OCI-LY1 (cell line): ENCODE measurements at regions not wholly inside any gene's neighbourhood (a gene's known extent, or its start where the extent isn't known, plus 50 kb on each side); places are given as distances from the start of the nearest gene placed in this dataset.

Experiments
- H2AFZ ChIP-seq: fragments of 200-600 bp; sonication (generic), shearing (Covaris generic); 2 replicates; pipeline ENCODE4 v1.6.0; 2014; ENCODE audit warnings: antibody characterized with exemption, mild to moderate bottlenecking, low read length
- H3F3A ChIP-seq: fragments of 200-600 bp; sonication (generic), shearing (Covaris generic); 2 replicates; pipeline ENCODE4 v1.6.0; 2014; ENCODE audit warnings: mild to moderate bottlenecking, antibody characterized with exemption, low read length, moderate library complexity; ENCODE audit not compliant: insufficient read depth
- H3K27ac ChIP-seq: fragments of 200-600 bp; sonication (generic); 2 replicates; pipeline ENCODE4 v1.5.1; 2014; ENCODE audit warnings: low read length, mixed run types, mild to moderate bottlenecking, low read depth; ENCODE audit not compliant: poor library complexity, severe bottlenecking
- H3K27me3 ChIP-seq: fragments of 200-600 bp; sonication (generic); 2 replicates; pipeline ENCODE4 v1.6.0; 2014; ENCODE audit warnings: antibody characterized with exemption, mild to moderate bottlenecking, low read length, moderate library complexity; ENCODE audit not compliant: insufficient read depth
- H3K36me3 ChIP-seq: fragments of 200-600 bp; sonication (generic); 2 replicates; pipeline ENCODE4 v1.6.1; 2014; ENCODE audit warnings: mild to moderate bottlenecking, antibody characterized with exemption, low read length, moderate library complexity, mixed read lengths; ENCODE audit not compliant: insufficient read depth
- H3K4me1 ChIP-seq: fragments of 200-600 bp; sonication (generic); 2 replicates; pipeline ENCODE4 v1.5.1; 2014; ENCODE audit warnings: mild to moderate bottlenecking, low read length, moderate library complexity; ENCODE audit not compliant: insufficient read depth, severe bottlenecking
- H3K4me2 ChIP-seq: fragments of 200-600 bp; sonication (generic), shearing (Covaris generic); 2 replicates; pipeline ENCODE4 v1.6.1; 2014; ENCODE audit warnings: low read length
- H3K4me3 ChIP-seq: fragments of 200-600 bp; sonication (generic); 2 replicates; pipeline ENCODE4 v1.5.1; 2014; ENCODE audit warnings: low read length, low read depth, mild to moderate bottlenecking, mixed read lengths; ENCODE audit not compliant: poor library complexity, severe bottlenecking
- H3K79me2 ChIP-seq: fragments of 200-600 bp; shearing (Covaris generic); 2 replicates; pipeline ENCODE4 v1.6.1; 2016; ENCODE audit warnings: mixed run types, low read length, mixed read lengths; ENCODE audit not compliant: insufficient read depth
- H3K9ac ChIP-seq: fragments of 200-600 bp; sonication (generic), shearing (Covaris generic); 2 replicates; pipeline ENCODE4 v1.6.1; 2014; ENCODE audit warnings: mild to moderate bottlenecking, low read length, mixed read lengths
- H3K9me2 ChIP-seq: fragments of 200-600 bp; sonication (generic), shearing (Covaris generic); 2 replicates; pipeline ENCODE4 v1.6.1; 2014; ENCODE audit warnings: low read depth, mild to moderate bottlenecking, low read length, mixed read lengths
- H3K9me3 ChIP-seq: fragments of 200-600 bp; shearing (Covaris generic); 2 replicates; pipeline ENCODE4 v1.6.1; 2014; ENCODE audit warnings: low read length, mixed read lengths
- H4K20me1 ChIP-seq: fragments of 200-600 bp; sonication (generic), shearing (Covaris generic); 2 replicates; pipeline ENCODE4 v1.6.0; 2016; ENCODE audit warnings: mild to moderate bottlenecking, low read length; ENCODE audit not compliant: insufficient read depth
- EZH2 ChIP-seq: fragments of 200-600 bp; sonication (generic), shearing (Covaris generic); IDR thresholded peaks from 2 replicates; pipeline ENCODE4 v1.8.0; 2017; ENCODE audit warnings: borderline replicate concordance, mixed run types, mild to moderate bottlenecking, antibody characterized with exemption, low read length, moderate library complexity, mixed read lengths
- TF ChIP-seq, protein P1 (sequence below): fragments of 200-600 bp; sonication (generic), shearing (Covaris generic); IDR thresholded peaks from 2 replicates; pipeline ENCODE4 v1.5.1; 2017; ENCODE audit warnings: mild to moderate bottlenecking, antibody characterized with exemption, low read length, moderate library complexity, mixed read lengths

GRCh38 chr2:53476834-53477233, 290.8 kb upstream of the CHAC2 start:
- H3K4me1 ChIP-seq = no peaks in the 10 kb centered on the region
- no peak overlapping the region for H3K27ac ChIP-seq

GRCh38 chr2:53475766-53476165, 291.8 kb upstream of the CHAC2 start:
- H3K4me2 ChIP-seq = no peak overlapping the region
- H3F3A ChIP-seq = no peaks in the 10 kb centered on the region
- no peaks in the 10 kb centered on the region for H3K9me2 ChIP-seq
- H4K20me1 ChIP-seq = no peaks in the 10 kb centered on the region
- H3K4me3 ChIP-seq = no peak overlapping the region
- no peaks in the 10 kb centered on the region for H3K9me3 ChIP-seq
- no peaks in the 10 kb centered on the region for H3K36me3 ChIP-seq
- no peak overlapping the region for H3K9ac ChIP-seq
- H3K79me2 ChIP-seq = no peaks in the 10 kb centered on the region
- H2AFZ ChIP-seq = no peak overlapping the region
- H3K27me3 ChIP-seq = no peaks in the 10 kb centered on the region
- no peaks in the 10 kb centered on the region for H3K4me1 ChIP-seq
- H3K27ac ChIP-seq = no peak overlapping the region
- TF ChIP-seq EZH2 = no peak
- TF ChIP-seq, protein P1, sequence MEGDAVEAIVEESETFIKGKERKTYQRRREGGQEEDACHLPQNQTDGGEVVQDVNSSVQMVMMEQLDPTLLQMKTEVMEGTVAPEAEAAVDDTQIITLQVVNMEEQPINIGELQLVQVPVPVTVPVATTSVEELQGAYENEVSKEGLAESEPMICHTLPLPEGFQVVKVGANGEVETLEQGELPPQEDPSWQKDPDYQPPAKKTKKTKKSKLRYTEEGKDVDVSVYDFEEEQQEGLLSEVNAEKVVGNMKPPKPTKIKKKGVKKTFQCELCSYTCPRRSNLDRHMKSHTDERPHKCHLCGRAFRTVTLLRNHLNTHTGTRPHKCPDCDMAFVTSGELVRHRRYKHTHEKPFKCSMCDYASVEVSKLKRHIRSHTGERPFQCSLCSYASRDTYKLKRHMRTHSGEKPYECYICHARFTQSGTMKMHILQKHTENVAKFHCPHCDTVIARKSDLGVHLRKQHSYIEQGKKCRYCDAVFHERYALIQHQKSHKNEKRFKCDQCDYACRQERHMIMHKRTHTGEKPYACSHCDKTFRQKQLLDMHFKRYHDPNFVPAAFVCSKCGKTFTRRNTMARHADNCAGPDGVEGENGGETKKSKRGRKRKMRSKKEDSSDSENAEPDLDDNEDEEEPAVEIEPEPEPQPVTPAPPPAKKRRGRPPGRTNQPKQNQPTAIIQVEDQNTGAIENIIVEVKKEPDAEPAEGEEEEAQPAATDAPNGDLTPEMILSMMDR = no peak

More at GRCh38 chr2:53476834-53477233, 290.8 kb upstream of the CHAC2 start:
- H3K36me3 ChIP-seq = no peaks in the 10 kb centered on the region
- H2AFZ ChIP-seq = no peak overlapping the region
- H4K20me1 ChIP-seq = no peaks in the 10 kb centered on the region
- TF ChIP-seq, protein P1 = no peak
- no peak for TF ChIP-seq EZH2
- no peaks in the 10 kb centered on the region for H3K9me2 ChIP-seq
- H3K9me3 ChIP-seq = no peaks in the 10 kb centered on the region
- H3F3A ChIP-seq = no peaks in the 10 kb centered on the region
- no peaks in the 10 kb centered on the region for H3K79me2 ChIP-seq
- no peak overlapping the region for H3K4me2 ChIP-seq
- H3K9ac ChIP-seq = no peak overlapping the region
- H3K4me3 ChIP-seq = no peak overlapping the region
- H3K27me3 ChIP-seq = no peaks in the 10 kb centered on the region

GRCh38 chr2:53475321-53475720, 292.3 kb upstream of the CHAC2 start:
- Histone ChIP-seq H3K36me3 (no peaks in the 10 kb centered on the region), H3K9ac (no peak overlapping the region), H3K4me3 (no peak overlapping the region), H3K27me3 (no peaks in the 10 kb centered on the region), H3F3A (no peaks in the 10 kb centered on the region), H3K4me1 (no peaks in the 10 kb centered on the region), H3K9me3 (no peaks in the 10 kb centered on the region), H3K27ac (no peak overlapping the region), H3K79me2 (no peaks in the 10 kb centered on the region), H4K20me1 (no peaks in the 10 kb centered on the region), H2AFZ (no peak overlapping the region), H3K4me2 (no peak overlapping the region), H3K9me2 (no peaks in the 10 kb centered on the region)
- TF ChIP-seq, protein P1 = no peak
- no peak for TF ChIP-seq EZH2
